GM23338 (cell line): ENCODE measurements at regions not wholly inside any gene's neighbourhood (a gene's known extent, or its start where the extent isn't known, plus 50 kb on each side); places are given as distances from the start of the nearest gene placed in this dataset.

Experiments
- ATAC-seq: fragments of 200-7000 bp; cut with Tn5 transposase; 3 replicates; pipeline ENCODE4 v1.9.1; 2020
- DNase-seq: peaks from one replicate; pipeline ENCODE4 v3.0.0-alpha.2; 2015; ENCODE audit warnings: low spot score
- H2AFZ ChIP-seq: fragments of 200-600 bp; sonication (generic); 2 replicates; pipeline ENCODE4 v1.8.0; 2016; ENCODE audit warnings: antibody characterized with exemption, mild to moderate bottlenecking, moderate library complexity
- H3F3A ChIP-seq: fragments of 200-600 bp; sonication (generic); replicated peaks from 2 replicates; pipeline ENCODE4 v1.8.0; 2017; ENCODE audit warnings: antibody characterized with exemption, mixed run types, low read depth
- H3K27ac ChIP-seq: fragments of 200-600 bp; sonication (generic); 2 replicates; pipeline ENCODE4 v1.6.1; 2016; ENCODE audit warnings: low read depth
- H3K27me3 ChIP-seq: fragments of 200-600 bp; sonication (generic); 2 replicates; pipeline ENCODE4 v1.8.0; 2016; ENCODE audit warnings: mild to moderate bottlenecking, mixed run types, moderate library complexity; ENCODE audit not compliant: insufficient read depth
- H3K36me3 ChIP-seq: fragments of 200-600 bp; sonication (generic); 2 replicates; pipeline ENCODE4 v1.8.0; 2016; ENCODE audit warnings: mild to moderate bottlenecking; ENCODE audit not compliant: insufficient read depth
- H3K4me1 ChIP-seq: fragments of 200-600 bp; sonication (generic); 2 replicates; pipeline ENCODE4 v1.8.0; 2016; ENCODE audit warnings: mild to moderate bottlenecking, moderate library complexity; ENCODE audit not compliant: insufficient read depth
- H3K4me2 ChIP-seq: fragments of 200-600 bp; sonication (generic); 2 replicates; pipeline ENCODE4 v1.7.1; 2017; ENCODE audit warnings: mixed run types
- H3K4me3 ChIP-seq: fragments of 200-600 bp; sonication (generic); 2 replicates; pipeline ENCODE4 v1.6.1; 2016; ENCODE audit warnings: mixed run types
- H3K79me2 ChIP-seq: fragments of 200-600 bp; sonication (generic); replicated peaks from 2 replicates; pipeline ENCODE4 v1.8.0; 2017; ENCODE audit warnings: mild to moderate bottlenecking; ENCODE audit not compliant: insufficient read depth
- H3K9me2 ChIP-seq: fragments of 200-600 bp; sonication (generic); 2 replicates; pipeline ENCODE4 v1.8.0; 2017; ENCODE audit not compliant: insufficient read depth
- H4K20me1 ChIP-seq: fragments of 200-600 bp; sonication (generic); replicated peaks from 2 replicates; pipeline ENCODE4 v1.8.0; 2017; ENCODE audit warnings: mild to moderate bottlenecking; ENCODE audit not compliant: insufficient read depth
- H3K27ac Mint-ChIP-seq: 2 replicates; pipeline ENCODE4 v1.8.0; 2020; ENCODE audit warnings: inconsistent platforms, mild to moderate bottlenecking, moderate library complexity, mixed read lengths
- H3K27me3 Mint-ChIP-seq: 3 replicates; pipeline ENCODE4 v1.8.0; 2022; ENCODE audit warnings: low read depth, mild to moderate bottlenecking, moderate library complexity, mixed read lengths, inconsistent platforms; ENCODE audit not compliant: insufficient read depth, poor library complexity
- H3K36me3 Mint-ChIP-seq: 3 replicates; pipeline ENCODE4 v1.8.0; 2021; ENCODE audit warnings: low read depth, mild to moderate bottlenecking, inconsistent platforms, moderate library complexity, mixed read lengths
- H3K4me1 Mint-ChIP-seq: 3 replicates; pipeline ENCODE4 v1.8.0; 2020; ENCODE audit warnings: mild to moderate bottlenecking, inconsistent platforms, mixed read lengths
- H3K4me3 Mint-ChIP-seq: 3 replicates; pipeline ENCODE4 v1.8.0; 2021; ENCODE audit warnings: moderate library complexity, mild to moderate bottlenecking, inconsistent platforms, mixed read lengths
- H3K9me3 Mint-ChIP-seq: 3 replicates; pipeline ENCODE4 v1.8.0; 2020; ENCODE audit warnings: moderate library complexity, mild to moderate bottlenecking, inconsistent platforms, mixed read lengths
- CREB1 ChIP-seq: fragments of 250-450 bp; sonication (Bioruptor Pico); IDR thresholded peaks from 2 replicates; pipeline ENCODE4 v1.5.0; 2020; ENCODE audit warnings: low read depth, mild to moderate bottlenecking, moderate library complexity
- CTCF ChIP-seq, 2 experiments: fragments of 200-600 bp in 1 of 2; sonication (generic) in 1 of 2; conservative IDR thresholded peaks; 2 replicates each; pipeline versions ENCODE4 v1.5.1 to v1.6.1; 2016 to 2017; ENCODE audit warnings: antibody characterized with exemption in 2 of 2, low read depth in 2 of 2, mild to moderate bottlenecking in 2 of 2, moderate library complexity in 1 of 2
- ETS1 ChIP-seq: IDR thresholded peaks from 2 replicates; pipeline ENCODE4 v1.6.1; 2016; ENCODE audit warnings: antibody characterized with exemption
- EZH2 ChIP-seq: fragments of 200-600 bp; sonication (generic); IDR thresholded peaks from one replicate; pipeline ENCODE4 v1.8.0; 2017; ENCODE audit warnings: antibody characterized with exemption, mild to moderate bottlenecking, low read depth; ENCODE audit not compliant: unreplicated experiment
- EZH2phosphoT487 ChIP-seq: fragments of 200-600 bp; sonication (generic); IDR thresholded peaks from one replicate; pipeline ENCODE4 v1.8.1; 2018; ENCODE audit warnings: antibody characterized with exemption; ENCODE audit not compliant: unreplicated experiment
- JUNB ChIP-seq: IDR thresholded peaks from one replicate; pipeline ENCODE4 v1.6.1; 2016; ENCODE audit warnings: antibody characterized with exemption; ENCODE audit not compliant: unreplicated experiment
- STAT1 ChIP-seq: IDR thresholded peaks from one replicate; pipeline ENCODE4 v1.6.1; 2016; ENCODE audit warnings: antibody characterized with exemption; ENCODE audit not compliant: unreplicated experiment
- ZNF114 ChIP-seq: fragments of 250-450 bp; sonication (Bioruptor Pico); IDR thresholded peaks from 2 replicates; pipeline ENCODE4 v1.5.0; 2020; ENCODE audit warnings: mild to moderate bottlenecking, moderate library complexity
- ZNF462 ChIP-seq: fragments of 250-450 bp; sonication (Bioruptor Pico); IDR thresholded peaks from 2 replicates; pipeline ENCODE4 v1.5.0; 2020; ENCODE audit warnings: mild to moderate bottlenecking, moderate library complexity

GRCh38 chr1:56199061-56199460, 380.3 kb downstream of the PLPP3 start (continued):
- TF ChIP-seq ZNF462 (no peak), CTCF (conservative IDR thresholded peaks at IDR 0.05; ENCODE audit: low read depth in 2 of 2) (no peak), EZH2 (no peak), ZNF114 (CRISPR knock-in tag) (no peak), STAT1 (no peak), EZH2phosphoT487 (no peak), JUNB (no peak)

GRCh38 chr1:56197946-56198345, 381.4 kb downstream of the PLPP3 start:
- Mint-ChIP-seq H3K36me3 (no peaks in the 10 kb centered on the region), H3K9me3 (no peaks in the 10 kb centered on the region), H3K27me3 (no peaks in the 10 kb centered on the region), H3K4me3 (no peak overlapping the region), H3K4me1 (peaks cover 17% of the 10 kb centered on the region), H3K27ac (no peak overlapping the region; the same call in 1 of the 2 replicates)
- no peak overlapping the region for H3K4me3 ChIP-seq
- no peaks in the 10 kb centered on the region for H3K79me2 ChIP-seq
- no peaks in the 10 kb centered on the region for H3K27me3 ChIP-seq
- TF ChIP-seq CREB1 (CRISPR knock-in tag): no peak
- no peak for TF ChIP-seq ZNF114 (CRISPR knock-in tag)
- no peak for TF ChIP-seq ETS1
- no peak for TF ChIP-seq CTCF (conservative IDR thresholded peaks at IDR 0.05; ENCODE audit: low read depth in 2 of 2)
- H3K36me3 ChIP-seq: no peaks in the 10 kb centered on the region
- no peak for ATAC-seq
- H2AFZ ChIP-seq: no peak overlapping the region
- no peak overlapping the region for H3K27ac ChIP-seq
- DNase-seq: no peak
- no peaks in the 10 kb centered on the region for H3F3A ChIP-seq
- H3K4me1 ChIP-seq: peaks cover 17% of the 10 kb centered on the region
- H3K9me2 ChIP-seq: peaks cover 17% of the 10 kb centered on the region
- H4K20me1 ChIP-seq: no peaks in the 10 kb centered on the region
- H3K4me2 ChIP-seq: no peak overlapping the region
